NCI-H2196 (cell line): ENCODE measurements at regions not wholly inside any gene's neighbourhood (a gene's known extent, or its start where the extent isn't known, plus 50 kb on each side); places are given as distances from the start of the nearest gene placed in this dataset.

ENCODE experiments used
- DNase-seq: peaks from one replicate; lab custom pipeline; 2025; ENCODE audit not compliant: unreplicated experiment; lab: John Stamatoyannopoulos, UW

DNA sequence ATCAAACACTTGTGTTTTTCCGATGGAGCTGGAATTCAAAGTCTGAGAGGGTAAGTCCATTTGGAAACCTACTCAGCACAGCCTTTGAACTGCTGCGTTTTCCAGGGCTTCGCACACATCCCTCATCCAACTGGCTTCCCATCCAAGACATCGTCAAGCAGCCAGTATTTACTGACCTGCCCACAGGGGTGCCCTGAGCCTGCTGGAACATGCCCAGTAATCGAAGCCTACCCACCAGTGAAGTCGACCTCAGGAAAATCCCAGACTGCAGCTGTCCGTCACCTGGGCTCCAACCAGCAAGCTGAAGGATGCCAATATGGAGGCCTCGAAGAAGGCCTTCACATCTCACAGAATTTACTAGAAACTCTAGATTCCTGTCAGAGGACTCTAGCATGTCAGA lies 261.6 kb downstream of the PLPP3 start:
- DNase-seq = no peak

DNA sequence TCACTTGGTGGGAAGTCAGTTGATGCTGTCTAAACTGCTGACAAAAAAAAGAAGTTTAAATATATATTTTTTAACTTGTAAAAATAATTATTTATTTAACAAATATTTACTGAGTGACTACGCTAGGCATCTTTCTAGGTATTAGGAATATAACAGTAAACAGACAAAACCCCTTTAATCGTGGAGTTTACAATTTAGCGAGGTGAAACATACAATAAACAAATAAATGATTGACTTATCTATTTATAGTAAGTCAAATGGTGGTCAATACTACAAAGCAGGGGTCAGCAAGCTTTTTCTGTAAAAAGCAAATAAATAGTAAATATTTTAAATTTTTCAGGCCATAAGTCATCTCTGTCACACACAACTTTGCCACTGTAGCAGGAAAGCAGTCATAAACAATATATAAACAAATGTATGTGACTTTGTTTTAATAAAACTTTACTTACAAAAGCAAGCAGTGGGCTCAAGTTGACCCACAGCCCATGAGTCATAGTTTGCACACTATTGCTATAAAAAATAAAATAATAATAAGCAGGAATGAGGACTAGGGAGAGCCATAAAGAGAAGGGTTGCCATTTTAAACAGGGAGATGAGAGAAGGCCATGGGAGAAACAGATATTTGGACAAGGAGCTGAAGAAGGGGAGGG lies 263.9 kb downstream of the PLPP3 start:
- DNase-seq = no peak

DNA sequence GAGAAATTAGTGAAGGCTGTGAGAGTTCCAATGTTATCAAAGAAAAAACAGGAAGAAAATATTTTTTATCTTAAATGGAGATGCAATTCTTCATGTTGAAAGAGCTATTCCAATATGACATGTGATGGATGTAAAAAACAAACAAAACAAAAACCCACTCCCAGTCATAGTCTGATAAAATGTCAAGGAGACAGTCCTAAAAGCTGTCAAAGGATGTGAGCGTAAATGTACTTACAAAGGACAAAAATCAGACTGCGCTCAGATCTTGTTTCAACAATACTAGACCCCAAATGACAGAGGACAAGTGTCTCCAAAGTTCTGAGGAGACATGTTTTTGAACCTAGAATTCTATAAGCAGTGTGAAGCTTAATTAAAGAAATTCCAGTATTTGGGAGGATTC lies 265.8 kb downstream of the PLPP3 start:
- DNase-seq = no peak

DNA sequence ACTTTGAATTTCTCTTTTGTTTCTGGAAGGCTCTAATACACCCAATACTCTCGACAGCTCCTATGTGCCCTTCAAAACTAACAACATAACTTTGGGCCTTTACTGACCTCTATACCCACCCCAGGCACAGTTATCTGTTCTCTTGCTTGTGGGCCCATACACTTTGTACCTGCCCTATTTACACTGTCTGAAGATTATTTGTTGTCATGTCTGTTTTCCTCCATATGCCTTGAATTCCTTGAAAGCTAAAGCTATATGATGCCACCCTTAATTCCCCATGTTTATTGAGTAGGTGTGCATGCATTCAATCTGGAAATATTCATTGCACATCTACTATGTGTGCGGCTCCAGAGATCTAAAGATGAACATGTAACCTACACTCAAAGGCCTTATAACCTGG lies 267.6 kb downstream of the PLPP3 start:
- no peak for DNase-seq

DNA sequence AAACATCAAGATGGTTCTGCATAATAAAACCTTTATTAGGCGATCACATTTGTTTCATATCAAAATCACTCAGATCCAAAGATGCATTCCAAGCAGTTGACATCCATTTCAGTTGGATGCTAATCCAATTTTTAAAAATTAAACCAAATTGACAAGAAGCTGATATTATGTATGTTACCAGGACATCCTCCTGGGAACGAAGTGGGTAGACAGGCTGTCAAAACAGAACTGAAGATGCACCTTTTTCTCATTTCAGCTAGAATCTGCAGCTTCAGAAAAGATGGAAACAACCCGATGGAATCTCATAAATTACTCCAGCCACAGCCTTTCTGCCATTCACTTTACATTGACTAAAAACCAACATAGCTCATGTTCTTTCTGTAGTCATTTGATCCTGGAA lies 268.4 kb downstream of the PLPP3 start:
- no peak for DNase-seq

DNA sequence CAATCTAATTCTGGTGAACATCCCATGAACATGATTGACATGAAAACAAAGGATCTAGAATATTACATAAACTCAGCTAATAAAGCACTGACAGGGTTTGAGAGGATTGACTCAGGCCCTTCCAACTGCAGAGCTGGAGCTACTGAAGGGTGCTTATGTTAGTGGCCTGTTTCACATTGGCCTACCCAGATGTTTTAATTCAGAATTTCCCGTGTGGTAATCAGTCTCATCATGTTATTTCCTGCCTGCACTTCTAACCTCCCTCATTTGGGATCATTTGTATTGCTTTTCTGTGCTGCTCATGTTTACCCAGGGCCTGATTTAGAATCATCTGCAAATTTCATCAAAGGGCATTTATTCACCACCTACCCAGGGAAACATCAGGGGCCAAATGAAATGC lies 270.3 kb downstream of the PLPP3 start:
- DNase-seq = no peak

DNA sequence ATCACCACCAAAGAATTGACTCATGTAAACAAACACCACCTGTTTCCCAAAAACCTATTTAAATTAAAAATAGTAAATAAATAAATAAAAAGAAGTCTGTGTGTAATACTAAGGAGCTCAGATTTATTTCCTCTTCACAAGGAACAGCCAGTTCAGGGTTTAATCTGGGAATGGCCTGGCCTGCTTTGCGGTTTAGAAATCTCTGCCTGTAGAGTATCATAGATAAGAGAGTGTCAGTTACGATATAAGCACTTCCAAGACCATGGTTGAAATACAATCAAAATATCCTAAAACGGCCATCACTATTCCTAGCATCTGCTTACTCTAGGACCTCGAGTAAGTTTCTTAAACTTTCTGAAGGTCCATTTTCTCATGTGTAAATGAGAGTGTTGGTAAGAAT lies 274.4 kb downstream of the PLPP3 start:
- no peak for DNase-seq

DNA sequence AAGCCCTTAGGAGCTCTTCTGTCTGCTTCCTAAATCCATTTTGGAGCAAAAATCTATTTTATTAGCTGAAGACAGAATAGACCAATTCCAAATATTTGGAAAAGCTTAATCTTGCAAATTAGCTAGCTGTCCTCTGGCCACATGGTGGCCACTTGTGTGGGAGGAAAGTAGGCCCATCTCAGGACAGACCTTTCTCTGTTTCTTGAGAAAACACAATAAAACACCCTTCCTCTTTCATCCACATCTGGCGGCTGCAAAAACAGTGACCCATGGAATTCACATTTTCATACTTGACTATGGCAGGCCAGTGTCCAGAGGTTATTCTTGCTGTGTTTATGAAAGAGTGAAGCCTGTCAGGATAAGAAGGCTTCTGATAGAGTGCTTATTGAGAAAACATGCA lies 275.6 kb downstream of the PLPP3 start:
- DNase-seq = no peak

DNA sequence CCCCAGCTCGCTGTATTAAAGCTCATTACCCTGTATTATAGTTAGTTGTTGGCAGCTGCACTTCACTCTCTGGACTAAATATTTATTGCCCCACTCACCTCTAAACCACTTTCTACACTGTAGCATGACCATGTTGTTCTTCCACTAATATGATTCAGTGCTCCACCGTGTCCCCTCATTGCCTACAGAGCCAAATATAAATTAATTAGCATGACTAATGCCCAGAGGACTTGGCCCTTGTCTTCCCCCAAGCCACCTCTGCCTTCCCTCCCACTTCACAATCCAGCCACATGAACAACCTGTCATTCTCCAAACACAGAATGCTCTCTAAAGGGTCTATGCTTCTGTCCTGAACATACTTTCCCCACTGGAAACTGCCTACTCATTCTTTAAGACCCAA lies 276.5 kb downstream of the PLPP3 start:
- DNase-seq = no peak

DNA sequence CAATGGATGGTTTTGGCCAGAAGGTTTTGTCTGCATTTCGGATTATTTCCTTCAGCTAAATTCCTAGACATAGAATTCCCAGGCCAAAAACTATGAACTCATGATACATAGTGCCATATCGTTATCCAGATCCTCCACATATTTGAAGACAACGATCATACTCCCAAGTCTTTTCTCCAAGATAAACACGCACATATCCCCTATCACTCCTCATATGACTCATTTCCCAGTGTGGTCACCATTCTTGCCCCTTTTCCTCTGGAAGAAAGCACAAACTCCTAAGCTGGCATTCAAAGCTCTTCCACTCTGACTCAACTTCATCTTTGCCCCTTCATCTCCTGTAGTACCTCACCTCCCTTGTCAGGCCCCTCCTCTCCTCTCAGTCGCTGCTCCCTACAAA lies 277.6 kb downstream of the PLPP3 start:
- DNase-seq = no peak

DNA sequence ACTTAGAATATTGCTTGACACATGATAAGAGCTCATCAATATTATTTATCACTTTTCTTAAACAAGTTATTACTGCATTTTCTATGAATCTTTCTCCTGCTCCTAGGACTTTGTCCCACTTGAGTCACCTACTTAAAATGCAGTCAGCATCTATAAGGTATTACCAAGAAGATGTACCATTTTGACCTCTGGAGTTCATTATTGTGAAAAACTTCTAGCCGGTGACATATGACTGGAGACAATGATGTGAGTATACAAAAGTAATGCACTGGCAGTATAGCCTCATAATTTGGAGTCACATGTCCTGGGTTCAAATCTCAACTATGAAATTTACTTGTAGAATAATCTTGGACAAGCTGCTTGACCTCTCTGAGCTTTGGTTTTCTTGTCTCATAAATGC lies 278.5 kb downstream of the PLPP3 start:
- no peak for DNase-seq

DNA sequence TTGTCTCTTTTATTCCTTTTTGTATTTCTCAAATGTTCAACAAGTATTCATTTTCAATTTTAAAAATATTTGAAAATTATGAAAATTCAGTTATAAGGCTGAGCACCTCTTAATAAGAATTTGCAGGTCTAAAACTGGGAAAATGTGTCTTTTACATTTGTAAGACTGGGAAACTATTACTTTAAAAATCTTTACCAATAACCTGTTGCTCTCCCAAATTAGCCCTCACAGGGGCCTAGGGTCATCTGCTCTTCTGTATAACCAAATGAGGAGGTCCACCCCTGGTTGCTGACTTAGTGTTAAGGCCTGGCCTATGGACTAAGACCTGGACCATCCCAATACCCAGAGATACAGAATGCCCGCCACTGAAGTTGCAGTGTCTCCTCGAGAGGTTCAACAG lies 280.5 kb downstream of the PLPP3 start:
- DNase-seq = no peak

DNA sequence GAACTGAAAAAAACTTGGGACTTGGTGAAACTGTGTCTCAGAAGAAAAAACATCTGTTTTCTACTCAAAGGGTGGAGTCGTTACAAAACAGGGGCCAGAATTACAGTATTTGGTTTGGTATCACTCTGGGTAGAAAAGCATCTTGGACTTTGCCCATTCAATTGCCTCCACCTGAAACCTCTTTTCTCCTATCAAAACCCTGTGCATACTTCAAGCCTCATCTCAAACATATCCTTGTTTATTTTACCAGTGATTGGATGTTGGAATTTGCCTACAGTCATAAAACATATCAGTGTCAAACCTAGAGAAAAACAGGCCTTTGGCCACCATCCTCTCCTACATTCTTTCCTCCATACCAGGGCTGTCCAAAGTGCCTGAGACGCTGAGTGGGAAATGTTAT lies 281.5 kb downstream of the PLPP3 start:
- no peak for DNase-seq

DNA sequence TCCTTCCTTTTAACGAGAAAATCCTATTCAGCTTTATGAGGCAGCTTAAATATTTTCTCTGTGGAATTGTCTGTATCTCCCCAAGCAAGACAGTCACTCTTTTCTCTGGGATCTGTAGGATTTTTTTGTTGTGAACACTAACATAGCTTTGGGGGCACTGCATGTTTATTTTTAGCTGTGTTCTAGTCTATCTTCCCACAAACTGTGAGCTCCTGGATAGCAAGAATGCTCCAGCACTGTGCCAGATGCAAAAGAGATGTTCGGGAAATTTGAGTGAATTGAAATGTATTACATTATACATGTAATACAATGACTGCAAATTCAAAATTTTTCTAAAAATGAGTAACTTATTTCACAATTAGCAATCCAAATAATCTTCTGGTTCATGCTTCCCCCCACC lies 282.2 kb downstream of the PLPP3 start:
- no peak for DNase-seq

DNA sequence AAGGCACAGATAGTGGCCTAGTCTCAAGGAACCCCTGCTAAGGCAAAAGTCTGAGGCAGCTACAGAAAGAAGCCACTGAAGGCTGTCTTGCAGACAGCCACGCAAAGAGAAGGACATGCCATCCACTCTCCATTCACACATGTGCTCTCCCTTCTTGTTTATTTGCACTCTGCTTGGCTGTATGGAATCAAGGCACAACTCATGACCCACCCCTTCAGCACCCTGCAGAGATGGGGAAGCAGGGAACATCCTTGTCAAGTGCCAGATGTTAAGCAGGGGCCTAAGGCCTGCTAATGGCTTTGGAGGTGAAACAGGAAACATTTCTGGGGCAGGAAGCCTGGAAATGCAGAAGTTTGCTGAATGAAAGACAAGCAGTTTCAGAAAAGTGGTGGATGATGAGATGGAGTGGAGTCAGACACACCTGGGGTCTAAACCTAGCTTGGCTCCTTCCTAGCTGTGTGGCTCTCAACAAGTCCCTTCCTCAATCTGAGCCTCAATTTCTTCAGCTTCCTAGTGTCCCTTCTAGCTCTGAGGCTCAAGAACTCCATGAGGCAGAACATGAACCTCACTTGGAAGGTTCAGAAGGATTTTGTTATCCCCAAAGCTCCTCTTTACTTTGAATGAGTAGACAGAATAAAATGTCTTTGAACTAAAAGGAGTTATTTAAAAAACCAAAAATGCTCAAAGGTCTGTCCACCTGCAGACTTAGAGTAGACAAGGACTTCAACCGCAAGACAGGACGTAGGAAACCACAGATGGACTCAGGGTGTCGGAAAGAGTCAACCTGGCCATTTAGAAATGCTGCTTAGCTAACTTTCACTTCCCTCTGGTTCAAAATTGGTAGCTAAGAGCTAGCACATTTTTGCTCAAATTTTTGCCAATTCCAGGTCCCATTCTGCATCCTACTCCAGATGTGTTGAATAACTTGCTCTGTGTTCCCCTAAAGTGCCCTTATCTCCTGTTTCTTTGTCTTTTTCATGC lies 283.1 kb downstream of the PLPP3 start:
- DNase-seq = no peak

DNA sequence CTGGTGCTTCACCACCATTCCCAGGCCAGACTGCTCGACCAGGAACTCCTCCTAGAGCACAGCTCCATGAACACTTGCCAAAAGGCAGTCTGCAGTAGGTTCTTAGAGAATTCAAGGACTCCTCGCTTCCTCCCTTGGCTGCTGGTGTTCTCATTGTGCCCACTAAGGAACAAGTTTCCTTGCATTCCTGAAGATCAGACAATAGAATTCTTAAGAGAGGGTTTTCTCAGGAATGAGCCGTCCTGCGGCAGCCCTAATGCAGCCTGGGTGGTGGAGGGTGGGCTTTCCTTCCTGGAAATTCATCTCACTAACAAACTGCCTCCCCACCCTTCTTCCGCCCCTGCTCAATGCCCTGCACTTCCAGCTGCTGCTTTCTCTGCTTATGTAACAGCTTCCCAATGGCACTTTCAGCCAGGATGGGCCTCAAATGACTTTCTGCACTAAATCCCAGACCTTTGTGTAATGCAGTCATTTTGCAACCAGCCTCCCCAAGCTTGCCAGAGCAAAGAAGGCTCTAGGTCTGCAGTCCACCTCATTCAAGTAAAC lies 287.9 kb downstream of the PLPP3 start:
- DNase-seq = no peak

DNA sequence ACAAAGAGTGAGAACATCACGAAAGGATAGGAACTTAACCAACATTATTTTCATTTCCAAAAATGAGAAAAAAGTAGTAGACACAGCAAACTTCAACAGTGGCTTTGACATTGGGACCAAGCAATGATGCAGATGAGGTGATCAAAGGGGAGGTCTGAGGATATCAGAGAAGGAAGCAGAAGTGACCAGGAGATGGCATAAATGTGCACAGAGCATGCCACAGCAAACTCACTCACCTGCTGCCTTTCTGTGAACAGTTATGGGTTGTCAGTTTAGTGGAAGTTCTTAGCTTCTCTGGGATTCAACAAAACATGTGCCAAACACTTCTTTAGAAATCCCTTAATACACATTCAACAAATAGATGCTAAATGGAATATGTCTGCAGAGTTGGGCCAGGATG lies 290.1 kb downstream of the PLPP3 start:
- no peak for DNase-seq

DNA sequence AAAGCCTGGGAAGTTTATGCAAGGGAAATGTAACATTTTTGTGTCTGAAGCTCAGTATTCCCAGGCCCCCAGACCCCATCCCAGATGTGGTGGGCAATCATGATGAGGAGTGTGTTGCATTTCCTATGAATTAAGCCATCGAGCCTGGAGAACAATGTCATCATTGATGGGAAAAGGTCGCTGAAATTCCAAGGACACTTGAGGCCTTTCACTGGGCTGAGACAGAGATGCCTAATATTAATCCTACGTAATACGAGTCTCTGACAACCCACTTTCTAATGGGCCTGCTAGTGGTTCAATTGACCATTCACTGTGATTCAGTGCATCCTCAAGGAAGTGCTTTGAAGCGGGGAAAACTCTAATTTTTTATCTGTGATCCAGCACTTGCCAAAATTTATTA lies 291.6 kb downstream of the PLPP3 start:
- no peak for DNase-seq

DNA sequence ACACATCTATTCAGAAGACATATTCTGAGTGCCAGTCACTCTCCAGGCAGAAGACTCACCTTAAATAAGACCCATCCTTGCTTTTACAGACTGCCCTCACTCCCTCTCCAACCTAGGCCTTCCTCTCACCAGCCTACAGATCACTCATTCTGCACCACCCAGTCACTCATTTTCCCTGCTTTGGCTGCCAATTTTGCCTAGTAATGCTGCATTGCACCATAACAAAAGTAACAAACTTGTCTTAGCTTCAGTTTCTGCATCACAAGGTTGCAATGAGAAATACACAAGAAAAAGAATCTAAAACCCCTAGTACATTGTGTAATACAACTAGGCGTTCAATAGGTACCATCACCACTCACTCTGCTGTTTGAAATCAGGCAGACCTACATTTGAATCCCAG lies 292.4 kb downstream of the PLPP3 start:
- DNase-seq = no peak

DNA sequence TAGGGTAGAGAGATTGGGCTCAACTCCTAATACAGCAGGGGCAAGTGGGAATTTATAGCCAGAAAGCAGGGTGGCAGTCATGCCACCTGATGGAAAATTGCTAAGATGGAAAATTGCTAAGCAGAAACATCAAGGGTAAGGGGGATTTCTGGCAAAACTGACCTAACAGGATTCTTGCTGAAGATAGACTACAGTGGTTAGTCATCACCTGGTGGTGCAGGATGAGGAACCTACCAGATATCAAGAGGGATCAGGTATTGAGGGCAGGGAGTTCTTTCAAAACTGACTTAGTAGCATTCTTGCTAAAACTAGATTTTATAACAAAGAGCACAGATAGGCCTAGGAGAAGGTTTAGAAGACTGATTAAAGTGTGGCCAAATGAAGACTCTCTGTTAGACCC lies 292.9 kb downstream of the PLPP3 start:
- no peak for DNase-seq

DNA sequence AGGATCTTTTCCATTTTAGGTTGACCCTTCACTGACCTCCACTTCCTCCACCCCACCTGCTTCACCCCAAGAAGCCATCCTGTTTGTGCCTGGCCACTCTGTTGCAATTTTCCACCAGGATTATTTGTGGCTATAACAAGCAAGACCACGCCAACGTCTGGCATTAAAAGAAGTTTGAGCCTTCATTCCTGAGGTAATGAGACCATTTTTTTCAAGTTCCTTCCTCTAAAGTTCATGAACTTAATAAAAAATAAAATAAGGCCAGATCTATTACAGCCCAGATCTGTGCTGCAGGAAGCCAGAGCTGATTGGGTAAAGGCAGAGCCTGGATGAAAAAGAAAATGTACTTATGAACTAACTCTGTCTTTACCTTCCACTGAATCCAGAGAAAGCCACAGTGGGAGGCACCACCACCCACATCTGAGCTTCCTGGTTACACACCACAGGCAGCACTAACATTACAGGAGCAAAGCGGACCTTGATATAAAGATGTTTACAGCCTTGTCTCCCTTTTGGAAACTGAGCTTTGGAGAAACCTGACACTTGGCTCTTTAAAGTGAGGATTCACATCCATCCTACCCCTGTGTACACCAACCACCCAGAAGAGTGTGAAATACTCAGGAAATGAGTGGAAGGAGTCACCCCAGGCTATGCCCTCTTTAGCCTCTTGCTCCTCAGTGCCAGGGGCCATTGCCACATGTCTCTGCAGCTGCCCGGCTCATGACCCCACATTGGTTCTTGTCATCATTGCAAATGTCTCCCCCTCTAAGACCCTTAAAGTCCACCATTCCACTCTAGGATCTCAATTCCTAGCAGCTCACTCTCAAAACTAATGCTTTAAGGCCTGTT lies 293.6 kb downstream of the PLPP3 start:
- no peak for DNase-seq
